Mucosa of rectum (tissue), 2 donors: ENCODE measurements at regions not wholly inside any gene's neighbourhood (a gene's known extent, or its start where the extent isn't known, plus 50 kb on each side); places are given as distances from the start of the nearest gene placed in this dataset.

Experiments
- H3K27ac ChIP-seq, 2 donors: one replicate each; pipeline ENCODE4 v1.7.0; 2013; ENCODE audit warnings: inconsistent platforms in 2 of 2, low read depth in 2 of 2, low read length in 2 of 2
- H3K27me3 ChIP-seq, 2 donors: one replicate each; pipeline ENCODE4 v1.7.0; 2013; ENCODE audit warnings: low read length in 2 of 2; ENCODE audit not compliant: control insufficient read depth in 2 of 2, insufficient read depth in 2 of 2
- H3K36me3 ChIP-seq, 2 donors: one replicate each; pipeline ENCODE4 v1.7.0; 2013; ENCODE audit warnings: low read length in 2 of 2; ENCODE audit not compliant: control insufficient read depth in 2 of 2, insufficient read depth in 2 of 2
- H3K4me1 ChIP-seq, 2 donors: one replicate each; pipeline ENCODE4 v1.7.0; 2013; ENCODE audit warnings: low read length in 2 of 2, mild to moderate bottlenecking in 1 of 2; ENCODE audit not compliant: control insufficient read depth in 2 of 2, insufficient read depth in 2 of 2
- H3K4me3 ChIP-seq, 2 donors: one replicate each; pipeline ENCODE4 v1.7.0; 2013; ENCODE audit warnings: low read length in 2 of 2
- H3K9ac ChIP-seq, 2 donors: one replicate each; pipeline ENCODE4 v1.7.0; 2013; ENCODE audit warnings: low read length in 2 of 2, low read depth in 1 of 2, mild to moderate bottlenecking in 1 of 2
- H3K9me3 ChIP-seq, 2 donors: one replicate each; pipeline ENCODE4 v1.7.0; 2013; ENCODE audit warnings: low read length in 2 of 2; ENCODE audit not compliant: control insufficient read depth in 2 of 2
- donor health status: healthy.
- donor health status: Normal muscosa, but diverticular disease.

DNA sequence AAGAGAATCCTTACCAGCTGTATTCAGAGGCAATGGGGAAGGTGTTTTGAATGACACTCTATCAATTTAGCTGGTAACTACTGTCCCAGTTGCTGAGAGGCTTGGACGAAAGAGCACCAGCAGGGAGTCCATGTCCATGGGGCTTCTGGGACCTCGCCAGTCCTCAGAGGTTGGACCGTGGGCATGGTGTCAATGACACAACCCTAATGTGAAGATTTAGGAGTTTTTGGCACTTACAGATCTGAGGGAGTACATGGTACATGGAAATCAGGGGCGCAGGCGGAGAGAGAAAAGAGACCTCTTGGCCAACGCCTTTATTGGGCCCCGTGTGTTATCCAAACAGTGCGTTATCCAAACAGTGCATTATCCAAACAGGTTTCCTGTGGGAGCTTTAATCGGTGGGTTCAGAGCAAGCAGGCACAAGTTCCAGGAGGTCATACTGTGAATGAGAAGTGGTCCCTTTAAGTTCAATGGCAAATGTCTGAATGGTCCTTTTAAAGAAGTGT, 169.1 kb upstream of the B3GAT1 start:
- no peak overlapping the region for H3K9ac ChIP-seq
- H3K36me3 ChIP-seq = no peaks in the 10 kb centered on the region
- peaks cover 0 to 6% of the 10 kb centered on the region in 2 donors for H3K4me1 ChIP-seq
- H3K27ac ChIP-seq = no peak overlapping the region
- no peaks in the 10 kb centered on the region for H3K9me3 ChIP-seq
- H3K27me3 ChIP-seq = peaks cover 0 to 4% of the 10 kb centered on the region in 2 donors
- H3K4me3 ChIP-seq = no peak overlapping the region

DNA sequence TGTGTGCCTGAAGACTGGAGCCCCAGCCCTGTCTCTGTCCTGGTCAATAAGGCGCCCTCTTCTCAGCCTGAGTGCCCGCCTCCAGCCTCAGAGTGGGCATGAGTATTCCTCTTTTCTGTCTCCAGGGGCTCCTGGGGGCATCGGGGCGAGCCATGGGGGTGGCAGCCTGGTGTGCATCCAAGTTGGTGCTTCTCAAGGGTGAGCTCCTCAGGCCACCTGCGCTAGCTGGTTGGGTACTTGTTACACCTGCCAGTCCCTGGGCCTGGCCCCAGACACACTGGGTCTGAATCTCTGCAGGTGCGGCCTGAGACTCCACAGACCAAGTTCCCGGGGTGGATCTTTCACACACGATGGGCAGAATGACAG, 168.6 kb upstream of the B3GAT1 start:
- peaks cover 0 to 6% of the 10 kb centered on the region in 2 donors for H3K4me1 ChIP-seq
- H3K36me3 ChIP-seq = no peaks in the 10 kb centered on the region
- peaks cover 0 to 4% of the 10 kb centered on the region in 2 donors for H3K27me3 ChIP-seq
- H3K9me3 ChIP-seq = no peaks in the 10 kb centered on the region
- no peak overlapping the region for H3K27ac ChIP-seq
- H3K4me3 ChIP-seq = no peak overlapping the region
- H3K9ac ChIP-seq = no peak overlapping the region

DNA sequence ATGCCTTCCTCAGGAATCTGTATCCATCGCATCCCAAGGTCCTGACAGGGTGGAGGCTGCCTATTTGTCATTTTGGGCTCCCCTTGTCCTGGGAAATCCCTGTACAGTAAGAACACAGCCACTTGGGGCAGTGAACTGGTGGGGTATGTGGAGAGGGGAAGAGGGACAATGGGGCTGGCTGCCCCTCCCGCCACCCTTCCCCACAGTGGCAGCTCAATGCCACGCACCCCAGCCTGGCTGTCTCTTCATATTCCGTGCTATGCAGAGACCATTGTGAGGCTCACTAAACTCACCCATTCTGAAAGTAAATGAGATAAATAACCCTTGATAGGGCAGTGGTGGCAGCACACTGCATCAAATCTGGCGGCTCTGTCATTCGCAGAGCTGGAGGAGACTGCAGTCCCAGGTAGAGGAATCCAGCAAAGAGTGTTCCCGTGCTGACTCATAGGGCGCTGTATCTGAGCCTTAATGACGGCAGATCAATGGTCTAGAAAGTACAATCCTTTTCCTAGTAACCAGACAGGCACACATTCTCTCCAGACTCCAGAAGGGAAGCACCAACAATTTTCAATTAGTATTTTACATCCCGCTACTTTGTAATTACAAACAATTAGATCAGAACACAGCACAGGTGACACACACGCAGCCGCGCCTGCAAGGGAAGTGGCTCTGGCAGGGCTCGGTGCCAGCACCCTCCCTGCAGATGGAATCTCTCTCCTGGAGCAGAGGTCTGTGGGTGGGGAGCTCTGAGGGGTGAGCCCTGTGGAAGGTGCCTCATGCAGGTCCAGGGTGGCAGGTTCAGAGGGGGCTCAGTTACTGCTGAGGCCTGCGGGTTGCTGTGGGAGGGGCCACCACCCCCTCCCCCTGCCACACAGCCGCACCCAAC, 167.9 kb upstream of the B3GAT1 start:
- no peaks in the 10 kb centered on the region for H3K9me3 ChIP-seq
- no peak overlapping the region for H3K9ac ChIP-seq
- H3K36me3 ChIP-seq = no peaks in the 10 kb centered on the region
- H3K27ac ChIP-seq = no peak overlapping the region
- peaks cover 0 to 6% of the 10 kb centered on the region in 2 donors for H3K4me1 ChIP-seq
- H3K4me3 ChIP-seq = no peak overlapping the region
- H3K27me3 ChIP-seq = peaks cover 0 to 6% of the 10 kb centered on the region in 2 donors

DNA sequence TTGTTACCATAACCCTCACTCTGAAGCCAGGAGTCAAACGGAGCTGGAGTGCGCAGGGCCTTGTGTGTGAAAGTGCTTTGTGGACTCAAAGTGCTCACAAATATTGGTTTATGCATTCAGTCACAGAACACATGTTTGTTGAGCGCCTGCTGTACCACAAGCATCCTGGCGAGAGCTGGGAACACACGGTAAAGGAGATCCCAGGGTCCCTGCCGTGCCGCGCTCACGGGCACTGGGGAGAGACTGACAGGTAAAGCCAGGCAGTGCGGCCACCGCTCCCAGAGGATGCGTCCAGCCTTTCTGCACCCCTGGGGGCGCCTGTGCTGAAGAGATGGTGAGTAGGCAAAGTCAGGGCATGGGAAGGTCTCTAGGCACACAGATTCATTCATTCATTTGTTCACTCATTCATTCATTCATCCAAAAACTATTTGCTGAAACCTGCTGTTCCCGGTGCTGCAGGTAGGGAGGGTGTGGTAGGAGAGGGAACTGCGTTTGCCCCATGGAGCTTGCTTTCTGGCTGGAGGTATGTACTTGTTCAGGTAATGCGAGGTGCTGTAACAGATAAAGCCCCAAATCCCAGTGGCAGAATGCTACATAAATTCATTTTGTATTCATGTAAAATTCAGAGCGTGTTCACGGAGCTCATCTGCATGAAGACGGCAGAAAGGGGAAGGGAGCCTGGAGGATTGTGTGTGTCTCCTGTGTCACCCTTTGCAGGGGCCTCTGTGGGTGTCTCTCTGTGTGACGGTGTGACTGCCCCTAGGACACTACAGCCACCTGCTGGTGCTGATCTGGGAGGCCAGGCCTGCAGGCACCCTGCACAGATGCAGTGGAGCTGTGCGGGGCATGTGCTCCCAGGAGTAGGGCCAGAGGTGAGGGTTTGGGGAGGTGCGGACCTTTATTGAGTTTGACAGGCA, 167.0 kb upstream of the B3GAT1 start:
- Histone ChIP-seq H3K27ac (no peak overlapping the region), H3K36me3 (no peaks in the 10 kb centered on the region), H3K9me3 (no peaks in the 10 kb centered on the region), H3K9ac (no peak overlapping the region), H3K4me3 (no peak overlapping the region), H3K27me3 (peaks cover 0 to 6% of the 10 kb centered on the region in 2 donors), H3K4me1 (peaks cover 0 to 4% of the 10 kb centered on the region in 2 donors)

DNA sequence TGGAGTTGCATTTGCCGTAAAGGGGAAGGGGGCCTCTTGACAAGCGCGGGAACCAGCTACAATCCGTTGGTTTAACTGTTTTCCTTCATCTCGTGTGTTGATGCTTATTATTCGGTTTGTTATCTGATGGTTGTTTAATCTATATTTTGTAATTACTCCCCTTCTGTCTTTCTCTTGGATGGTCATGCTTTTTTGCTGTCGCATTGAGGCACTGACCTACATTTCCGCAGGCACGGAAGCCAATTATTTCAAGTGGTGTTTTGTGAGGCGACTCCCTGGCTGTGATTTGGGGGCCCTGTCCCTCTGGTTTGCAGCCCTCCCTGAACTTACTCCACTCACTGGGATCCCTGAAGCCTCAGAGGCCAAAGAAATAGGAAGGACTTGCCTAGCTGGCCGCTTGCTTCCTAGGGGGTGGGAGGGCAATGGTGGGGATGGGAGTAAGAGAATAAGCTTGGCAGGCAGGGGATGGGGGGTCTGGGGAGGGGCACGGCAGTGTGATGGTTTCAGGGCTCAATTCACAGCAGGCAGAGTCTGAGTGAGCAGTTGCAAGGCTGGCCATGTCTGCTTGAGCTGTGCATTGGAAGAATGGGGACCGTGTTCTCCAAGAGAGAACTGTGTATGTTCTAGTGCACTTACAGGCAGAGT, 165.8 kb upstream of the B3GAT1 start:
- no peaks in the 10 kb centered on the region for H3K9me3 ChIP-seq
- no peak overlapping the region for H3K4me3 ChIP-seq
- no peak overlapping the region for H3K9ac ChIP-seq
- H3K4me1 ChIP-seq = no peaks in the 10 kb centered on the region
- H3K27ac ChIP-seq = no peak overlapping the region
- peaks cover 0 to 6% of the 10 kb centered on the region in 2 donors for H3K27me3 ChIP-seq
- H3K36me3 ChIP-seq = no peaks in the 10 kb centered on the region

DNA sequence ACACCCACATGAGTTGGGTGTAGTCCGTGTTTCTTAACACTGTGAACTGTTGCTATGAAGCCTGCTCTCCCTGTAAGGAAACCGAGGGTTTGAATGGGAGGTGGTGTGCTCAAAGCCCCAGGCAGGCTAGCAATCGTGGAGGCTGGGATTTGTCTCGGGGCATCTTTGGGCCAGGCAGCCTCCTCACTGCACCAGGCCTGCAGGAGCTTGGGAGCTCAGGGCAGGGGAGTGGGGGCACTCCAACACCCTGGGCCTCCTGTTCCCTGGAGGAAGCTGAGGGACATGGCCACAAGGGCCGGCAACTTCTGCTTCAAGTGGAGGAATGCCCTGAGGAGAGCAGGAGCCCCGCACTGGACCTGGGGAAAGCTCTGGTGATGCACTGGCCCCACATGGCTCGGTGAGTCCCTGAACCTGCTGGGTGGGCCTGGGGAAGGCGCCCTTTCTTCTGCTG, 164.7 kb upstream of the B3GAT1 start:
- H3K9ac ChIP-seq = no peak overlapping the region
- peaks cover 0 to 6% of the 10 kb centered on the region in 2 donors for H3K27me3 ChIP-seq
- no peaks in the 10 kb centered on the region for H3K9me3 ChIP-seq

DNA sequence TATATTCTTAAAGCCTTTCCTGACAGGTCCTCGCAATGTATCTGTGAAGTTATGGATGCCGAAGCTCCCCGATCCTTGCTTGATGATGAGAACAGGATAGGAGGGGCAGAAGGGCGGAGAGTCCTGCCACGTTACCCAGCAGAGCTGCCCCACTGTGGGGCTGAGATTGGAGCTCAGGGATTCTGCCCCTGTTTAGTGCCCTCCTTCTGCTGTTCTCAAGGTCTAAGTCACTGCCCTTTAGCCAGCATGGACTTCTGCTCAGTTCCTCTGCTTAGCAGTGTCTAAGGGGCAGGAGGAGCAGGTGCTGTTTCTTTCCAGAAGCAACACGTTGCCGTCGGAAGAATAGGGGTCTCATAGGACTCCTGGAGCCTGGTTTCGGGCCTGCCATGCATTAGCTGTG, 164.2 kb upstream of the B3GAT1 start:
- Histone ChIP-seq H3K36me3 (no peaks in the 10 kb centered on the region), H3K9me3 (no peaks in the 10 kb centered on the region), H3K4me3 (no peak overlapping the region), H3K27ac (no peak overlapping the region), H3K27me3 (peaks cover 0 to 6% of the 10 kb centered on the region in 2 donors), H3K4me1 (no peaks in the 10 kb centered on the region), H3K9ac (no peak overlapping the region)

More for the DNA sequence above, 164.7 kb upstream of the B3GAT1 start:
- no peak overlapping the region for H3K27ac ChIP-seq
- no peak overlapping the region for H3K4me3 ChIP-seq
- no peaks in the 10 kb centered on the region for H3K36me3 ChIP-seq
- no peaks in the 10 kb centered on the region for H3K4me1 ChIP-seq

DNA sequence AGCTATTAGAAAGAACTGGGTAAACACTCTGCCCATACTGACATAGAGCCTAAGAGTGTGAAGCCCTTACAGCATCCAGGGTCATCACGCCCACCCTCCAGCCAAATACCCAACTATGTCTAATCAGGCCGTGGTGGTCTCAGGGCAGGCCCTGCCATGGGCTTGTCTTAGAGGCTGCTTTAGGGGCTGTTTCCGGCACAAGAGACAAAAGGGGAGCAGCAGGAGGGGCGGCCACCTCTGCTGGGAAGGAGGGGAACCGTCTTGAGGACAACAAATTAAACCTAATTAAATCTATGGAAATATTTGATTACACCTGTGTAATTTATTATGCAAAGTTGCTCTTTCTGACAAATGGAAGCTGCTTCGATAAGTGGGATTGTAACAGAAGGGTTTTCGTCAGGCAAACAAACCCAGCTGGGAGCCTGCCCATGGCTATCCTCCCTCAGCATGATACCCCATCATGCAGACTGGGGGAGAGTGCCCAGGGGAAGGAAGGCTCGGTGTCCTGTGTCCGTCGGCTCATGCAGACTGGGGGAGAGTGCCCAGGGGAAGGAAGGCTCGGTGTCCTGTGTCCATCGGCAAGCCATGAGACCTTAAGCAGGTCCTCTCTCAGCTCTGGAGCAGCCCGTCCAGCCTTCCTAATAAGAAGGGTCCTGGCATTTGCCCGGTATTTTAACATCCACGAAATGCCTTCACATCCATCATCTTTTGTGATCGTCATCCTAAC, 163.6 kb upstream of the B3GAT1 start:
- H3K4me1 ChIP-seq = no peaks in the 10 kb centered on the region
- H3K27me3 ChIP-seq = peaks cover 0 to 6% of the 10 kb centered on the region in 2 donors
- H3K27ac ChIP-seq = no peak overlapping the region
- H3K36me3 ChIP-seq = no peaks in the 10 kb centered on the region
- H3K9ac ChIP-seq = no peak overlapping the region
- H3K4me3 ChIP-seq = no peak overlapping the region
- no peaks in the 10 kb centered on the region for H3K9me3 ChIP-seq

DNA sequence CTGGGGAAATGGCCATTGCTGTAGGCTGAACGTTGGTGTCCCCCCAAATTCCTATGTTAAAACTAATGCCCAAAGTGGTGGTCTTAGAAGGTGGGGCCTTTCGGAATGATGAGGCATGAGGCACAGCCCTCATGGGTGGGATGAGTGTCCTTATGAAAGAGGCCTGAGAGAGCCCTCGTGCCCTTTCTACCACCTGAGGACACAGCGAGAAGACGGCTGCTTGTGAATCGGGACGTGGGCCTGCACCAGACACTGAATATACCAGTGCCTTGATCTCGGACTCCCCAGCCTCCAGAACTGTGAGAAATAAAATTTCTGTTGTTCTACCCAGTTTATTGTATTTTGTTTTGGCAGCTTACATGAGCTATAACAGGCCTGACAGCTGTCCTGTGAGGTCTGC, 162.9 kb upstream of the B3GAT1 start:
- no peak overlapping the region for H3K27ac ChIP-seq
- no peak overlapping the region for H3K4me3 ChIP-seq
- peaks cover 0 to 6% of the 10 kb centered on the region in 2 donors for H3K27me3 ChIP-seq
- H3K36me3 ChIP-seq = no peaks in the 10 kb centered on the region
- no peaks in the 10 kb centered on the region for H3K4me1 ChIP-seq
- H3K9me3 ChIP-seq = no peaks in the 10 kb centered on the region
- no peak overlapping the region for H3K9ac ChIP-seq
